Hematopoietic multipotent progenitor cell treated with erythropoietin and hydrocortisone succinate and interleukin-3 and kit ligand, for 4 days (in vitro differentiated cells): ENCODE measurements at regions not wholly inside any gene's neighbourhood (a gene's known extent, or its start where the extent isn't known, plus 50 kb on each side); places are given as distances from the start of the nearest gene placed in this dataset.
"Not testable (repeated sequence)": the region's sequence is repeated elsewhere in the genome, so short reads cannot be mapped to it uniquely, and the experiment has no call there.

ENCODE experiments used
- DNase-seq: peaks from one replicate; pipeline ENCODE4 v3.0.0-alpha.2; 2015

DNA sequence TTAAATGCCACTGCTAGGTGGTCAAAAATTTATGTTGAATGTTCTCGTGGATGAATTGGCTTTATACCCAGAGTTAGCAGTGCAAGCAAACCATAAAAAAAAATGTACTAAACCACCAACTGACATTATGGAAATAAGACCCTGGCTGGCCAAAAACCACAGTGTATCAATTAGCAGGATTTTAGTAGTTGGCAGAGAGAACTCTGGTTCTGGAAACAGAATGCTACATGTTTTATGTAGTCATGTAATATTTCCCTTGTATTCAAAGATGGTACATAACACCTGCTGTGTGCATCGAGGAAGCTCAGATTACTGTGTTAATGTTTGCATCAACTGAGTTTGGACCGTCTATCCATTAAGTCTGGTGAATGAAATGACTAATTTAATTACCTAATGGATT is 618.5 kb downstream of the CCSER2 start:
- no peak for DNase-seq

- no peak for DNase-seq
These were observed 620.3 kb downstream of the CCSER2 start for GRCh38 chr10:84948644-84949043.

DNA sequence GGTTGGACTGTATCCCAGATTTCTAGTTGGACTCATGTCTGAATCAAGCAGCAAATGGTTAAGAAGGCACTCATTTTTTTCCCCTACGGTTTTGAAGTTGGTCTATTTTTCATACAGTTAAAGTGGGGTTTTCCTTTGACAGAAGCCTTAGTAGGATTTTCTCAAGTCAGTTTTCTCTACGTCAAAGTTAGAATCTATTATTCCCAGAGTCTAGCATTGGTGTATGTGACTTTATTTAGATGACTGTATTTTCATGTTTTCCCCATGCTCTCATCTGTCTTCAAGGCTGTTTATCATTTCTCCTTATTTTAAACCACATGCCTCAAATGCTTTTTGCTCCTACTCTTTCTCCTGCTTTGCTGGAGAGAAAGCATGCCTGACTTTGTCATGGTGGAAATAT is 623.2 kb downstream of the CCSER2 start:
- DNase-seq: no peak

DNA sequence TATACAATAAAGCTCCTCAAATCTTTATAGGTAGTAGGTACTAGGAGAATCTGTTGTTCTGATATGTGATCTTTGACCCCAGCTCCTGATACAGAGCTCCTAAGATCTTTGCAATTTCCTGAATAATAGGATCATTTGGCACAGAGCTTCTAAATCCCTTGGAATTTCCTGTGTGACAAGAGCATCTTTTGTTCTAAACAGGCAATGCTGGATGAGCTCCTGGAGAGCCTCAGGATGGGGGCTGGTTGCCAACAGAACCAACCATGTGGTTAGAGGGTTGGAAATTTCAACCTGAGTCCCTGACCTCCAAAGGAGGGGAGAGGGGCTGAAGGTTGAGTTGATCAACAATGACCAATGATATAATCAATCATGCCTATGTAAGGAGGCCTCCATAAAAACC is 629.0 kb downstream of the CCSER2 start:
- DNase-seq: no peak

DNA sequence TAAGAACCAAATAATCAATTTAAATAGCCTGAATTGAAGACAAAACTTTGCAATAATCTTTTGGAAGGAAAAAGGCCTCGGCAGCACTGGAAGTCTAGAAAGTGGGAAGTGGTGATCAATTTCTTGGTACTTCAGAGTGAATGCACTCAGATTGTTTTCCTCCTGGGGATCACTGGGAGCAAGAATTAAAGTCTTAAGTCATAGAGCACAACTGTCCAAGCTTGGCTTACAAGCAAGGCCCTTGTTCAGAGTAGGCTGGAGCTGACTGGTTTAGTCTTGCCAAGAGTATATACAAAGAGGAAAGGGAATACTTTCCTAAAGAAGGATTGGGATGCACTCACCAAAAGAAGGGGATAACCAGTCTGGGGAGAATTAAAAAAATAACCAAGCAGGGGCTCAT is 637.1 kb downstream of the CCSER2 start:
- no peak for DNase-seq

GRCh38 chr10:84966708-84967441 is 638.5 kb downstream of the CCSER2 start:
- DNase-seq: no peak

DNA sequence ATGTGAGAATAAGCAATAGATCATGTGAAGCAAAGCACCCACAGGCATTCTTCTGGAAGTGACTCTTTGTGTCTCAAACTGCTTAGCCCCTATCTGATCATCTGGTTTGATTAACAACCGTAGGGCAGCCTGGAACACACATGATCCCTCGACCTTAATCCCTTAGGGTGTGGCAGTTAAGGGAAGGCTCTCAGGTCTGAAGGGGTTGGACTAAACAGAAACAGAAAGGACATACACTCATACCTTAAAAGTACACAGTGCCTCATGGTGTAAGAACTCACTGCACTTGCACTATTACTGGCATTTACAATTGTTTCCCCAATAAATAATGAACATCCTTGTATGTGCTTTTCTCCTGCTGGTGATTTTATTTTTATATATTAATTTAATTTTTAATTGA is 640.9 kb downstream of the CCSER2 start:
- not testable (repeated sequence) for DNase-seq

GRCh38 chr10:84987039-84987438 is 658.6 kb downstream of the CCSER2 start:
- no peak for DNase-seq

DNA sequence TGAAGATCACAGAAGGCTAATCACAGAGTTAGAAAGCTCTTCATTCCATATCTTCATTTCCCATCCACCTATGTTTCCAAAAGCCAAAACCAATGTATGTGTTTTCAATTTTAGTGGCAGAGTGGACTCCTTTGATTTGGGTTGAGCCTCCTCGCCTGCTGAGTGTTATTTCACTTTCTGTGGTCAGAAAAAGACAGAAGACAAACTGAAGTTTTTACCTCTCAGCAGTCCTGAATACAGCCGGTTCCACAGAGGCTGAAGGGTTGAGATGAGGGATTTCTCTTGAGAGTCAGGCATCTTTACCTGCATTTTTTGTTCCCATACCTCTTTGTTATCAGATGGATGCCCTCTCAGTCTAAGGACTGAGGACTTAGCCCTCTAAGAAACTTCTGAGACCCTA is 659.6 kb downstream of the CCSER2 start:
- no peak for DNase-seq

GRCh38 chr10:84990713-84991112 is 662.3 kb downstream of the CCSER2 start:
- DNase-seq: no peak

DNA sequence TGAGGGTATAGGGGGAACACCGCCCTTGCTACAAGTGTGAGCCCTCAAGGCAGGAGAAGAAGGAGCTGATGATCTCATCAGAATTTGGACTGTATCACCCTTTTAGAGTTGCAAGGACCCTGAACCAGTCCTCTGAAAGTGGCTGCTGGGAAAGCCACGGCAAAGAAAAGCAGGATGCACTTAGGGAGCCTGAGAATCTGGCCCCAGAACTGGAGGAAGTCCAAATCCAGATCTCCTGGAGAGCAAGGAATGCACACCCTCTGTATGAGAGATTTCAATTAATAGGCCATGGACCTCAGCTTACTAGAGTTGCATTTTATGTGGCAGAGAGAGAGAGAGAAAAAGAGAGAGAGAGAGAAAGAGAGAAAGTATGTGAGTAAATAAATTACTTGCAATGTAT is 662.9 kb downstream of the CCSER2 start:
- DNase-seq: no peak

GRCh38 chr10:84993251-84994035 is 665.1 kb downstream of the CCSER2 start:
- DNase-seq: no peak

DNA sequence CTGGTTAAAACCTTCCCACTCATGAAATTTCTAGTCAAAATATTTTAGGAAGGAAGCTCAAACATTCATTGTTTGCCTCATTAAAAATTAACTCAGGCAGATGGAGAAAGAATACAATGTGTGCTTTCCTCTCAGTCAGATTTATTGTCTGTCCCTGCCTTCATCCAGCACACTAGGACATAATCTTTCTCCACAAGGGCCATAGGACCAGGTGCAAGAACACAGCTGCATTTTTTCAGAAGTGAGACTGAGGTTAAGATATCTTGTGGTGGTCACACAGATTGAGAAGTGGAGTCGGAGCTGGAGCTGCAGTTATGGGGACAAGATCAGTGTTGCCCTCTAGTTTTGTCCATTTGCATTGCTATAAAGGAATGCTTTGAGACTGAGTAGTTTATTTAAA is 666.3 kb downstream of the CCSER2 start:
- DNase-seq: no peak

DNA sequence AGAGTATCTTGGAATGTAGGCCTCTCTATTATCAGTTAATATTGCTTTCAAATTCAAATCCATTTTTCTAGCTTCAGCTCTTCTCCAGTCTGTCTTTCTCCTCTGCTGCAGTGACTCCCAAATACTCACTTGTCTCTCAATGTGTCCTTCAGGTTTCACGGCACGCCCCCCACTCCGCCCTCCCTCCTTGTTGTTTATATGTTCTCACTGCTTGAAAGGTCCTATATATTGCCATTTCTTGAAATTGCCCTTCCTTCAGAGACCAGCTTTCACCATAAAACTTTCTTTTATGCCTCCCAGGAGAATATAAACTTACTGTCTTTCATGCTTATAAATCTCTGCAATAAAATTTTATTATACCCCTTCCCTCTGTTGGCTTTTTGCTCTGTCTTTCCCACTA is 668.2 kb downstream of the CCSER2 start:
- DNase-seq: no peak

- DNase-seq: no peak
These were observed 669.5 kb downstream of the CCSER2 start for GRCh38 chr10:84997870-84998269.

DNA sequence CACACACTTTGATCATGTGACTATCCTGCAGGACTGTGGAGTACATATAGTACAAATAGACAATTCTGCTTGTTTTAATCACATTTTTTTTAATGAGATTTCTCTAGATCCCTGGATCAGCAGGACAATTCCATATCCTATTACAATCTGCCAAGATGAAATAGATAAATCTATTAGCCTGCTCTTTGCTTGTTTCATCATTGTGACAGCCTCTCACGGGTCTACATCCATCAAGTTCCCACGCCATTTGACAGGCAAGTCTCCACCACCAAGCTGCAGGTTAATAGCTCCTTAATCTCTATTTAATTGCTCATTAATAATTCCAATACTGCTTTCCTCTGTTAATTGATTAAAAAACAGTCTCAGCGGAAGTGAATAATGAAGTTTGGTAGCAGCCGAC is 671.5 kb downstream of the CCSER2 start:
- no peak for DNase-seq

DNA sequence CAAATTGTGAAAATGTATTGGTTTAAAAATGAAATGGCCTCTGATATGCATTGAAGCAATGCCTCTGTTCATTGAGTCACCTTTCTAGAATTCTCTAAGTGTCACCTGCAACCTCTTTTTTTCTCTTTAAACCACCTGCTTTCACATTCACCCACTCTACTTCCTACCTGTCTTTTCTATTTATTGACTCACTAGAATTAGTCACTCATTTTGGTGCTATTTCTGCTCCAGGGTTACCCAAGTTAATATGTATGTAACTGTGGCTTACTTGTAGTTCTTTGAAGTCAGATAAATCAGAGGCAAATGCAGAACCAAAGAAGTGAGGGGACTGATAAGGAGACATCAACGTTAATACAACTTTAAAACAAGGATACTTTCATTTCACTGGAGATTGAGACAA is 674.7 kb downstream of the CCSER2 start:
- DNase-seq: no peak

DNA sequence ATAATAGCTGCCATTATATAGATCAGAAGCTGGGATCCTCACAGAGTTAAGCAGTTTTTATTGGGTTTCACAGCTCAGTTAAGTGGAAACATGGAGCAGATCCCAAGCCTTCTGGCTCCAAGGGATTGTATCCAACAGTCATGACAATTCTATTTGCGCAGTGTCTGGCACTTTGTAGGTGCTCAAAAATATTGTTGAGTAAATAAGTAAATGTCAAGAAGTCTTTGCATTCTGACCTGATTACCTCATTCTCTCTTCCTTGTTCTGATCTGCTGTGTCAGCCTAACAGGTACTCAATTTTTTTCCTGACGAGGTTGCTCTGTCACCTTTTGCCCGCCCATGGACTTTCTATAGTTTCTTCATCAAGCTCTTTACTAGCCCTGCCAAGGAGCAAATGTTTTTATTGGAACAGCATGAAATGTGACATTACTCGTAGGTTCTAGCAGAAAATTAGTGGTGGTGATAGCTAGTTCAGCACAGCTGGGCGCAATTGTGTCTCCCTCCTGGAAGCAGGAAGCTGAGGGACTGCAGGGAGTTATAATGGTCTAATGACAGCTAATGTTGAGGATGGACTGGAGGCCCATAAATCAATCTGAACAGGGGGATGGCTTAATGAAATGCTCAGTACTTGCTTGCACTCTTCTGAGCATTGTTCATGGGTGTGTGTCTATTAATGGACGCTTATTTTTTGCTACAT is 680.2 kb downstream of the CCSER2 start:
- DNase-seq: no peak

DNA sequence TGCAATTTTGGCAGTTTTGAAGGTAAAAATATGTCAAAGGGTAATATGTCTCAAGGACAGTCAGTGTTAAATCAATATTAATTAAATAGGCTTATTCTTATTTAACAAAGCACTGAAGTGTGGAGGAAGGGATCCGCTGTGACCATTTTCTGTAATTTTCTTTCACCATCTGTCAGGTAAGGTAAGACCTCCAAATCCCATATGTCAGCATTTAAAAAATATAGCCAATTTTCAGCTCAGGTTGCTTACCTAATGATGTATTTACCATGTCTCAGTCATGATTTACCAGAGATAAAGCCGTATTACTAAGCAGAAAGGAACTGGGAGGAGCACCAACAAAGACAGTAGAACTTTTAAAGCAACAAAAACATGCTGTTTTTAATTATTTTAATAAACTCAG is 683.9 kb downstream of the CCSER2 start:
- no peak for DNase-seq

GRCh38 chr10:85026878-85027467 is 698.6 kb downstream of the CCSER2 start:
- no peak for DNase-seq

GRCh38 chr10:85032981-85033380 is 704.6 kb downstream of the CCSER2 start:
- no peak for DNase-seq

DNA sequence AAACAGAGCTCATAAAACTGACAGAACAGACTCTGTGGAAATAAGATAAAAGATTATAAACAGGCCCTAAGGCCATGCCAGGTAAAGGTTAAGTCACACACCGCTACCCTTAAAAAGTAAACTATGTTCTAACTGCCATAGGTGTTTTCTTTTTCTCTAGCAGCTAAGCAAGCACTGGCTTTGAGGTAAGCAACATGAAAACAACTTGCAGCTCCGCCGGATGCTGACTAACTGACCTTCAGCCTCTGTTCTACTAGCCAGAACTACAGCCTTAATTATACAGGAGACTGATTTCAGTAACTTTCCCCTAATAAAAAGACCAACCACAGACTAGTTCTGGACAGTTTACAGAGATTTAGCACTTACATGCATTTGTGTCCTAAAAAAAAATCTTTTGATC is 708.3 kb downstream of the CCSER2 start:
- no peak for DNase-seq

DNA sequence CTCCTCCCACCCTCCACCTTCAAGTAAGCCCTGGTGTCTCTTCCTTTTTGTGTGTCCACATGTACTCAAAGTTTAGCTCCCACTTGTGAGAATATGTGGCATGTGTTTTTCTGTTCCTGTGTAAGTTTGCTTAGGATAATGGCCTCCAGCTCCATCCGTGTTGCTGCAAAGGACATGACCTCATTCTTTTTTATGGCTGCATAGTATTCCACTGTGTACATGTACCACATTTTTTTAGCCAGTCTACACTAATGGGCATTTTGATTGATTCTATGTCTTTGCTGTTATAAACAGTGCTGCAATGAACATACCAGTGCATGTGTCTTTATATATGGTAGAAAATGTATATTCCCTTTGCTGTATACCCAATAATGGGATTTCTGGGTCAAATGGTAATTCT is 710.9 kb downstream of the CCSER2 start:
- DNase-seq: no peak

DNA sequence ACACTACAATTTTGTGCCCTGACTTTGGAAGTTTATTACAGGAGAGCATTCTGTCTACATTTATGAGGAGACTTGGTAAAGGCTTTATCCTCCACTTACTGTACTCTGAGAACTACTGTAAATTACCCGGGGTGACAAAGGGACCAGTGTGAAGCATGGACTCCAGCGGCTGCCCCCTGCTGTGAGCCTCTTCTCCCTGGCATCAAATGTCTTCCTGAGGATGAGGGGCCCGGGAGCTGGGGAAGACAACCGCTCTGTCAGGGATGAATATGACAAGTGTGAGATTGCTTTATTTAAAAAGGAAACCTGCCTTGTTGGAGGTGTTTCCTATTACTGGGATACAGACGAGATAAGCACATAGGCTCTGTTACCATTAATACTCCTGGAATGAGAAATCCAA is 714.8 kb downstream of the CCSER2 start:
- DNase-seq: no peak
